ENCODE measurements at regions not wholly inside any gene's neighbourhood (a gene's known extent, or its start where the extent isn't known, plus 50 kb on each side); places are given as distances from the start of the nearest gene placed in this dataset.

DNA sequence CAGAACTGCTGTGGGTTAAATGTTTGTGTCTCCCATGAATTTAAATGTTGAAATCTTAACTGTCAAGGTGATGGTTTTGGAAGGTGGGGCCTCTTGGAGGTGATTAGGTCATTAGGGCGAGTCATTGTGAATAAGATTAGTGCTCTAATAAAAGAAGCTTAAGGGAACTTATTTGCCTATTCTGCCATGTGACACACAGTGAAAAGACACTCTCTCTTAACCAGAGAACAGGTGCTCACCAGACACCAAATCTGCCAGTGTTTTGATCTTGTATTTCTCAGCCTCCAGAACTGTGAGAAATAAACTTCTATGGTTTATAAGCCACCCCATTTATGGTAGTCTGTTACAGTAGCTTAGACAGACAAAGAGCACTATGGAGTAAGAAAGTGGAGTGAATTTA, 117.9 kb upstream of the SV2C start:
- TF ChIP-seq CTCF (IDR thresholded peaks at IDR 0.05): no peak
- Histone ChIP-seq H3K4me1 (no peaks in the 10 kb centered on the region), H3K27ac (no peak overlapping the region), H3K36me3 (ENCODE audit: insufficient read depth in 1 of 2, low read depth in 1 of 2) (no peaks in the 10 kb centered on the region), H3K27me3 (ENCODE audit: insufficient read depth in 3 of 3, low read length in 2 of 3) (no peaks in the 10 kb centered on the region), H3K4me3 (no peak overlapping the region), H3K9me3 (no peaks in the 10 kb centered on the region)
- WGBS, 3 donors: 60 to 71% (median 60%) methylated on average over 1 of the region's 1 CpG
- ATAC-seq: no peak
- no peak for DNase-seq
- intact Hi-C loops (cut with DNase I): no loop called here

GRCh38 chr5:75964008-75964407, 119.2 kb upstream of the SV2C start:
- intact Hi-C loops (cut with DNase I): no loop called here
- Histone ChIP-seq H3K27ac (no peak overlapping the region), H3K9me3 (no peaks in the 10 kb centered on the region), H3K36me3 (ENCODE audit: insufficient read depth in 1 of 2, low read depth in 1 of 2) (no peaks in the 10 kb centered on the region), H3K27me3 (ENCODE audit: insufficient read depth in 3 of 3, low read length in 2 of 3) (no peaks in the 10 kb centered on the region), H3K4me1 (no peaks in the 10 kb centered on the region), H3K4me3 (no peak overlapping the region)
- ATAC-seq (no peak), DNase-seq (no peak)
- WGBS, 3 donors: 89 to 92% (median 91%) methylated on average over 2 of the region's 2 CpGs
- no peak for TF ChIP-seq CTCF (IDR thresholded peaks at IDR 0.05)

DNA sequence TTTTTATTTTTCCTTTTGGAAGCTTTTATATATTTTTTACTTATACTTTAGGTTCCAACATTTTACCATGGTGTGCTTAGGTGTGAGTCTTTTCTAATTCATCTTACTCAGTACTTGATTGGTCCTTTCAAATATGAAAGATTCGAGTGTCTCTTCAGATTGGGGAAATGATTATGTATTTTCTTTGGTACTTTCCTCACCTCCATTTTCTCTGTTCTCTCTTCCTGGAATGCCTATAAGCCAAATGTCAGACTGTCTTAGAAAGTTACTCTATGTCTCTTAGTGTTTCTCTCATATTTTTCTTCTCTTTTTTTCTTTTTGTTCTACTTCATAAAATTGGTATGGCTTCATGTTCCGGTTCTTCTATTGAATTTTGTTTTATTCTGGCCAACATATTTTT, 119.6 kb upstream of the SV2C start:
- ATAC-seq: no peak
- Histone ChIP-seq H3K27ac (no peak overlapping the region), H3K27me3 (ENCODE audit: insufficient read depth in 3 of 3, low read length in 2 of 3) (no peaks in the 10 kb centered on the region), H3K36me3 (ENCODE audit: insufficient read depth in 1 of 2, low read depth in 1 of 2) (no peaks in the 10 kb centered on the region), H3K9me3 (no peaks in the 10 kb centered on the region), H3K4me3 (no peak overlapping the region), H3K4me1 (no peaks in the 10 kb centered on the region)
- 79 to 84% (median 84%) methylated on average over 2 of the region's 2 CpGs for WGBS, 3 donors
- no peak for TF ChIP-seq CTCF (IDR thresholded peaks at IDR 0.05)
- no peak for DNase-seq
- intact Hi-C loops (cut with DNase I): no loop called here

DNA sequence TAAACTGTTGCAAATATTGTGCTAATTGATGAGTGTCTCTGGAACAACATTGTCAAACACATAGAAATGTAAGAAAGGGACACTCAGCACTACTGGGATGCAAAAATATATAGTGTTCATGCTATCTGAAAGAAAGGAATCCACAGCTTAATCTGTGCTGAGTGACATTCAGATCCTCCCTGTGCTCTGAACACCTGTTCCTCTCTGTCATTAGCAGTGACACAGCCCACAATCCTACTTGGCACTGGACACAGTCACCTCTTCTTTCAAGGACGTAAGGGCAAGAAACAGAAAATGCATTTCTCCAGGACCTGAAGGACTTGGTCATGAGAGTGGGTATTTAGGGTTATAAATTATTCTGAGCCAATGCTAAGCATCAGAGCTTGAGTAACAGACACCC, 121.4 kb upstream of the SV2C start:
- H3K9me3 ChIP-seq: no peaks in the 10 kb centered on the region
- ATAC-seq (peak; percentile 61 to 82 (median 74)), DNase-seq (no peak)
- H3K4me1 ChIP-seq: no peaks in the 10 kb centered on the region
- H3K36me3 ChIP-seq (ENCODE audit: insufficient read depth in 1 of 2, low read depth in 1 of 2): no peaks in the 10 kb centered on the region
- no peak for TF ChIP-seq CTCF (IDR thresholded peaks at IDR 0.05)
- WGBS, 3 donors: 22 to 36% (median 24%) methylated on average over 1 of the region's 1 CpG
- no peaks in the 10 kb centered on the region for H3K27me3 ChIP-seq (ENCODE audit: insufficient read depth in 3 of 3, low read length in 2 of 3)
- H3K4me3 ChIP-seq: no peak overlapping the region
- intact Hi-C loops (cut with DNase I): no loop called here
- H3K27ac ChIP-seq: no peak overlapping the region

GRCh38 chr5:75960129-75960528, 123.1 kb upstream of the SV2C start:
- ATAC-seq: no peak
- Histone ChIP-seq H3K4me3 (no peak overlapping the region), H3K9me3 (no peaks in the 10 kb centered on the region), H3K27ac (no peak overlapping the region), H3K27me3 (ENCODE audit: insufficient read depth in 3 of 3, low read length in 2 of 3) (no peaks in the 10 kb centered on the region), H3K36me3 (ENCODE audit: insufficient read depth in 1 of 2, low read depth in 1 of 2) (no peaks in the 10 kb centered on the region), H3K4me1 (no peaks in the 10 kb centered on the region)
- DNase-seq: no peak
- TF ChIP-seq CTCF (IDR thresholded peaks at IDR 0.05): no peak
- intact Hi-C loops (cut with DNase I): no loop called here

All from psoas muscle (tissue), 7 donors.